ENCODE measurements at regions not wholly inside any gene's neighbourhood (a gene's known extent, or its start where the extent isn't known, plus 50 kb on each side); places are given as distances from the start of the nearest gene placed in this dataset.
"Not testable (repeated sequence)": the region's sequence is repeated elsewhere in the genome, so short reads cannot be mapped to it uniquely, and the experiment has no call there.

DNA sequence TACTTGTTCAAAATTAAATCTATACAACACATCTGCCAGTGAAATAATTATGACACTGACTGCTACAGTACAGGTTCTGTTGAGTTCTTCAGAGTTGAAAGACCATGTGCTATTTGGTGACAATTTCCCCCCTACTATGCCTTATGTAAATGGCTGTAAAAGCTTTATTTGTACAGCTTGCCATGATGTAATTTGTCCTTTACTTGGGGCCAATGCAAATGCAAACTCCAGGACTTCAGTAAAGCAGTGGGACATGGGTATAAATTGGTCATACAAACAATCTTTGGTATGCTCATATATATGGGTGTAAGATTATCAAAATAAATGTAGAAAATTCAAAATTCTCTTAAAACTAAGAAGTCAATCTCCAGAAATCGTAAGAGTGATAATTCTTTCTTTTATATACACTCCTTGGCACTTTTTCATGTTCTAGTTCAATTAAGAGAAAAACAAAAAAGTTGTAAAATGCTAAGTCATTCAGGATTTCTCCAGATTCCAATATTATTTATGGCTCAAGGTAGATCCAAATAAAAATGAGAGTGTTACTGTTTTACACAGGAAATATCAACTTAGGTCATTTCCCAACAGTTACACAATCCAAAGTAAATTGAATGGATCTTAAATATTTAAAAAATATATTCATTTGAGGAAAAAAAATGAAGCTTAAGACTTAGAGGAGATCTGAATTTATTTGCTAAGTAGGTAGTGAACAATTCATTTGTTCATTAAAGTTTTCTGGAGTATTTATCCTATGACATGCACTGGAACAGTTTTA is 1310.5 kb upstream of the CITED2 start:
- DNase-seq (ENCODE audit: low read depth, low spot score): no peak

DNA sequence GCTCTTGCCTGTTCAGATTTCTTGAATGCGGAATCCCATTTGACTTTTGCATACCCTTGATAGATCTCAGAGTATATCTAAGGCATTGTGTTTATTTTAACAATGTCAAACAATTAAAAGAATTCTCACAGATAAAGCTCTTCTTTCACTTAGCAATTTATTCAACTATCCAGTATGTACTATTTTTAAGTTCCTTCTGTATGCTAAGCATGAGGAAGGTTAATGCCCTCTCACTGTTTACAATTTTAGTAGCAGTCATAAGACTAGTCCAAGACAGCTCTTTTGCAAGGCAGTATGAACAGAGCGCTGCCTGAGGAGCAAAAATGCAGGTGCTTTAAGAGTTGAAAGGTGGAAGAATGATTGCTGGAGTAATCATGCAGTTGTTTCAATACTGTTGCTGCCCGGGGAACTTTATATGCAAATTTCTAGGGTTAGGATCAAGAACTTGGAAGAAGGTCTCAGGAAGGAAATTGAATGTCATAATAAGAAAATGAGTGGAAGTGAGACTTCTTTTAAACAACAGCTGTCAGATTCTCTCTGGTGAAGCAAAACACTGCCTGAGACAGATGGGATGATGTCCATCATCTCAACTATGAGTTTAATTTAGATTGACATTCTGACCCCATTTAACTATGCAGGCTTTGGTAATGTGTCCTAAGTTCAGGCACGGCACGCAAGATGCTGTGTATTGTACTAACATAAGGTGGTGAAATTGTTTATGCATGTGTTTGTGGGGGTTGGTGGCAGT is 1303.5 kb upstream of the CITED2 start:
- DNase-seq (ENCODE audit: low read depth, low spot score): no peak

DNA sequence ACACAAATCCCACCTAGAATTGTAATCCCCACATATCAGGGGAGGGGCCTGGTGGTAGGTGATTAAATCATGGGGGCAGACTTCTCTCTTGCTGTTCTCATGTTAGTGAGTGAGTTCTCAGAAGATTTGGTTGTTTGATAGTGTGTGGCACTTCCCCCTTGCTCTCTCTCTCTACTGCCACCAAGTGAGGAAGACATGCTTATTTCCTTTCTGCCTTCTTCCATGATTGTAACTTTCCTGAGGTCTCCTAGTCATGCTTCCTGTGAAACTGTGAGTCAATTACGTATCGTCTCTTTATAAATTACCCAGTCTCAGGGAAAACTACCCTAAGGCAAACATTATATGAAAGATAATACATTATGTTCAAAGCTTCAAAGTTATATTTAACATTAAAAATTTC is 1297.5 kb upstream of the CITED2 start:
- peak; percentile 2 for DNase-seq (ENCODE audit: low read depth, low spot score)

DNA sequence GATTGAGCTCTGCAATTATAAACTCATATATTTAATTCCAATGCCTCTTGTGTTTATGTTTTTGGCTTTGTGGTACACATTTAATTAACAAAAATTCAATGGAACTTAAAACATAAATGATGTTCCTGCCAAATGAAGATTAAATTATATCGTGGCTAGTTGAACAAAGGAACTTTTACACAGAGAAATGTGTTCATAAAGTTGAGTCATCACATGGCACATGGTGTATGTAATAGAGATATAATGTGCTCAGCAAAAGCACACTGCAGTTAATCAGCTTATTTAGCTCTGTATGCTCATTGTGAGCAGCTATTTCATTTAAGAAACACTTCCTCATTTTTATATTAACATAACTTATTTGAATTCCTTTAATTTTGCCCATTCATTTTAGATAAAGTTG is 1295.6 kb upstream of the CITED2 start:
- DNase-seq (ENCODE audit: low read depth, low spot score): no peak

DNA sequence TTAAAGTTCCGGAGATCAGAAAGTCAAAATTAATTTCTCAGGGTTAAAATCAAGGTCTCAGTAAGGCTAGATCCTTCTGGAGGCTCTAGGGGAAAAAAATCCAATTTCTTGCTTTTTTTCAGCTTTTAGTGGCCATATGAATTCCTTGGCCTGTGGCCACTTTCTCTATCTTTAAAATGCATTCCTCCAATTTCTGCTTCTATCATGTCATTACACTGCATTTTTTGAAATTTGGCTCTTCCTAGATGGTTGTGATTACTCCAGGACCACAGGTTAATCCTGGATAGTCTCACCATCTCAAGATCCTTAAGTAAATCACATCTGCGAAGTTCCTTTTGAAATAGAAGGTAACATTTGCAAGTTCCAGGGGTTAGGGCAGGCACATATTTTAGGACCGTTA is 1294.9 kb upstream of the CITED2 start:
- DNase-seq (ENCODE audit: low read depth, low spot score): no peak

- DNase-seq (ENCODE audit: low read depth, low spot score): no peak
Observed at GRCh38 chr6:140663772-140664171, 1289.3 kb upstream of the CITED2 start.

DNA sequence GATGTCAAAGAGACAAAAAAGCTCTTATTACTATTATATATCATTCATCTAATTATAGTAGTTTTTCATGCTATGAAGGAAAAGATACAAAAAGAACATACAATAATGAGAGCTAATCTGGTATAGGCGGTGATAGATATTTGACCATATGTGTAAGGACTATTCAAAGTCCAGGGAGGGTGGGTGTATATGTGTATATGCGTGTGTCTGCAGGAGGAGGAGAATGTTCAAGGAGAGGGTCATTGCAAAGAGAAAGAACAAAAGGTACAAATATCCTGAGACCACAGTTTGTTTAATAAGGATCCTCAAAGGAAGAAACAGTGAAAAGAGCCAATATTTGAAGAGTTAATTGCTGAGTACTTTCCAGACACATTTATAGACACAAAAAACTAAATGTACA is 1288.6 kb upstream of the CITED2 start:
- DNase-seq (ENCODE audit: low read depth, low spot score): no peak

DNA sequence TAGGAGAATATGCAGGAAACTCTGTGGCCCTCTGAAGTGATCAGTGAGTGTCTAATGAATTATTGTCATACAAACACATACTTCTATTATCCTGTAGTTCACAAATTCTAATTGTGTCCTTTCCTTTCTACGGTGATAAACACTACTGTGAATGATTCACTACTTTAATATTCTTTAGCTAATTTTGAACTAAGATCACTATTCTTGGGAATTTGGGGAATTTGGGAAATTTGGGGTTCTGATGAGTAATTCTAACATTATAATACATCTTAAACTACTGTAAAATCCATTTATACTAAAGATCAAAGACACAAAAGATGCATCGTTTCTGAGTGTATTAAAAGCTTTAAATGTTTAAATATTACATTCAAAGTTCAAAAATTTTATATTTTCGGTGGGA is 1287.2 kb upstream of the CITED2 start:
- DNase-seq (ENCODE audit: low read depth, low spot score): no peak

- no peak for DNase-seq (ENCODE audit: low read depth, low spot score)
Observed at GRCh38 chr6:140660295-140660694, 1285.8 kb upstream of the CITED2 start.

- no peak for DNase-seq (ENCODE audit: low read depth, low spot score)
Observed at GRCh38 chr6:140653972-140654371, 1279.5 kb upstream of the CITED2 start.

- DNase-seq (ENCODE audit: low read depth, low spot score): no peak
Observed at GRCh38 chr6:140653506-140653905, 1279.1 kb upstream of the CITED2 start.

- DNase-seq (ENCODE audit: low read depth, low spot score): not testable (repeated sequence)
Observed at GRCh38 chr6:140649502-140649901, 1275.1 kb upstream of the CITED2 start.

- DNase-seq (ENCODE audit: low read depth, low spot score): not testable (repeated sequence)
Observed at GRCh38 chr6:140647322-140647721, 1272.9 kb upstream of the CITED2 start.

- no peak for DNase-seq (ENCODE audit: low read depth, low spot score)
Observed at GRCh38 chr6:140644017-140644416, 1269.6 kb upstream of the CITED2 start.

- DNase-seq (ENCODE audit: low read depth, low spot score): no peak
Observed at GRCh38 chr6:140641412-140641811, 1267.0 kb upstream of the CITED2 start.

- peak; percentile 27 for DNase-seq (ENCODE audit: low read depth, low spot score)
Observed at GRCh38 chr6:140636908-140637402, 1262.5 kb upstream of the CITED2 start.

- DNase-seq (ENCODE audit: low read depth, low spot score): no peak
Observed at GRCh38 chr6:140636271-140636907, 1261.9 kb upstream of the CITED2 start.

- no peak for DNase-seq (ENCODE audit: low read depth, low spot score)
Observed at GRCh38 chr6:140627002-140627401, 1252.6 kb upstream of the CITED2 start.

GRCh38 chr6:140623498-140623897 is 1249.0 kb upstream of the CITED2 start:
- DNase-seq (ENCODE audit: low read depth, low spot score): no peak

DNA sequence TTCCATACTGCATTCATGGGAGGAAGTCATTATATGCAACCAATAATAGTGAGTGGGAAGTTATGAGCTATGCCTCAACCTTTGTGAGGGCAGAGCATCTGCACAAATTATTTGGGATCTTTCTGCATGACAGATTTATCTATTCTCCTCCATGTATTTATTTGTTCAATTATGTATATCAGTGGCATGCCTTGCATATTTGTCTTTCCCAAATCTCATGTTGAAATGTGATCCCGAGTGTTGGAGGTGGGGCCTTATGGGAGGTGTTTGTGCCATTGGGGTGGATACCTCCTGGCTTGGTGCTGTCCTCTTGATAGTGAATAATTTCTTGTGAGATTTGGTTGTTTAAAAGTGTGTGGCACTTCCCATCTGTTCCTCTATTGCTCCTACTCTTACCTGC is 1246.0 kb upstream of the CITED2 start:
- DNase-seq (ENCODE audit: low read depth, low spot score): no peak

DNA sequence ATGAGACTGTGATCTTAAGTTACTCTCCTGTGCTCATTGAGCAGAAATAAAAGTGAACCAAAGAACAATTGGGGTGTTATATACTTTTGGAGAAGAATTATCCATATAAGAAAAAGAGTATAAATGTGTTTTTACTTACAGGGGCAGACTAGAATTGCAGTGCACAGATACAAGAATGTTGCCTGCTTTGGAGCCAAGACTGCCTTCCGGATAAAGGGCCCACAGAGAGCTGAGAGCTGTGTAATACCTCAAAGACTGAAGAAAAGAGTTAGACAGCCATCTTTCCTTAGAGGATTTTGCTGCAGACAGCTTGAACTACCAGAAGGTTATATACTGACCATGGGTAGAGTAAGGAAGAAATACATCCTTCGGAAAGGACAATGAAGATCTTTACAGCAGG is 1235.5 kb upstream of the CITED2 start:
- DNase-seq (ENCODE audit: low read depth, low spot score): no peak

DNA sequence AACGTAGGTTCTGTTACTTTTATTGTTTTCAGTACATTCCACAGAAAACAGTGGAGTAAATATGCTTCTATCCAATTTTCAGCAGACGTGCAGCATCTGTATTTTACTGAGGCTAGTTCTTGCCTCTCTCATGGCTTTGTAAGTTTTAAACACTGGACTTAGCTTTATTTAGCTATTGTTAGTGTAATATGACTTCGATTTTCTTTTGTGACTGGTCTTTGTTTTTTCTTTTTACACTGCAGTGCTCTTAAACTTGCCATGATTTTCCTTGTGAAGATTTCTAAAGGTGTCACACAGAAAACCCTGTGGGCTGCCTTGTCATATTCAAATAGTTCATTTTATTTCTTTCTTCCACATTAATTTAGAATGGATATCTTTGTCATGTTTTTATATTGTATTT is 1234.9 kb upstream of the CITED2 start:
- DNase-seq (ENCODE audit: low read depth, low spot score): no peak

DNA sequence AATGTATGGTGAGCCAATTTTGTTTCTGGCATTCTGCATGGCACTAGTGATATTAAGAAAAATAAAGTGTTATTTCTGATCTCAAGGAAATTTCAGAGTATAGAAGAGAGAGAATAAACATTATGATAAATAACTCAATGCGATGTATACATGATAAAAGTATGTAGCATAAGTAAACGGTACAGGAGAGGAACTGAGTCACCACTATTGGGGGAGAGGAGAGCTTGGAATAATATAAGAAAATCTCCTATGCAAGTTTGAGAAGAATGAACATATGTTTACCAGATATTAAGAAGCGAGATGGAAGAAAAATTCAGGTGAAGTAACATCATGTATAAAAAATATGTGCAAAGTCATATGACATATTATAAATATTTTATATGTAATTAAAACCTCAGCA is 1230.3 kb upstream of the CITED2 start:
- DNase-seq (ENCODE audit: low read depth, low spot score): no peak

Data from ELF-1 (cell line).